ENCODE measurements at regions not wholly inside any gene's neighbourhood (a gene's known extent, or its start where the extent isn't known, plus 50 kb on each side); places are given as distances from the start of the nearest gene placed in this dataset.
A peak's percentile ranks its signal among the peaks of the same experiment; 100 is the strongest.
"Not testable (repeated sequence)": the region's sequence is repeated elsewhere in the genome, so short reads cannot be mapped to it uniquely, and the experiment has no call there.

GRCh38 chr17:5913641-5914040 lies 156.5 kb upstream of the WSCD1 start:
- no peak for DNase-seq

- DNase-seq, result no peak
Measured at GRCh38 chr17:5915337-5915736, 154.8 kb upstream of the WSCD1 start.

GRCh38 chr17:5919089-5919488 lies 151.1 kb upstream of the WSCD1 start:
- no peak for DNase-seq

GRCh38 chr17:5921512-5922282 lies 148.5 kb upstream of the WSCD1 start:
- DNase-seq, result no peak

GRCh38 chr17:5922476-5922875 lies 147.7 kb upstream of the WSCD1 start:
- peak; percentile 13 for DNase-seq

GRCh38 chr17:5929721-5930120 lies 140.5 kb upstream of the WSCD1 start:
- DNase-seq, result no peak

- not testable (repeated sequence) for DNase-seq
Measured at GRCh38 chr17:5930555-5930954, 139.6 kb upstream of the WSCD1 start.

- no peak for DNase-seq
Measured at GRCh38 chr17:5931616-5932015, 138.6 kb upstream of the WSCD1 start.

GRCh38 chr17:5933430-5933829 lies 136.7 kb upstream of the WSCD1 start:
- DNase-seq, result no peak

GRCh38 chr17:5941258-5941657 lies 128.9 kb upstream of the WSCD1 start:
- no peak for DNase-seq

GRCh38 chr17:5942687-5943086 lies 127.5 kb upstream of the WSCD1 start:
- no peak for DNase-seq

- DNase-seq, result no peak
Measured at GRCh38 chr17:5943232-5943631, 126.9 kb upstream of the WSCD1 start.

GRCh38 chr17:5943982-5944381 lies 126.2 kb upstream of the WSCD1 start:
- DNase-seq, result no peak

GRCh38 chr17:5947701-5948180 lies 122.4 kb upstream of the WSCD1 start:
- DNase-seq, result no peak

GRCh38 chr17:5948811-5949210 lies 121.4 kb upstream of the WSCD1 start:
- DNase-seq, result no peak

GRCh38 chr17:5950878-5951277 lies 119.3 kb upstream of the WSCD1 start:
- no peak for DNase-seq

GRCh38 chr17:5951912-5952311 lies 118.3 kb upstream of the WSCD1 start:
- no peak for DNase-seq

GRCh38 chr17:5952518-5952917 lies 117.7 kb upstream of the WSCD1 start:
- no peak for DNase-seq

- DNase-seq, result no peak
Measured at GRCh38 chr17:5955764-5956163, 114.4 kb upstream of the WSCD1 start.

GRCh38 chr17:5958850-5959249 lies 111.3 kb upstream of the WSCD1 start:
- no peak for DNase-seq

GRCh38 chr17:5962371-5962770 lies 107.8 kb upstream of the WSCD1 start:
- no peak for DNase-seq

GRCh38 chr17:5971969-5972368 lies 98.2 kb upstream of the WSCD1 start:
- DNase-seq, result no peak

GRCh38 chr17:5973410-5973809 lies 96.8 kb upstream of the WSCD1 start:
- DNase-seq, result no peak

- no peak for DNase-seq
Measured at GRCh38 chr17:5975661-5976060, 94.5 kb upstream of the WSCD1 start.

- no peak for DNase-seq
Measured at GRCh38 chr17:5976251-5976650, 93.9 kb upstream of the WSCD1 start.
